ENCODE measurements at regions not wholly inside any gene's neighbourhood (a gene's known extent, or its start where the extent isn't known, plus 50 kb on each side); places are given as distances from the start of the nearest gene placed in this dataset.

- H3K27ac ChIP-seq: no peak overlapping the region
- no peaks in the 10 kb centered on the region for H3K36me3 ChIP-seq
- H3K9me3 ChIP-seq: no peaks in the 10 kb centered on the region
- no peak for DNase-seq
- WGBS, 4 donors: 34 to 56% (median 46%) methylated on average over 1 of the region's 1 CpG
- intact Hi-C loops (cut with DNase I): loop anchor here in 2 of 10 donors (5.0 to 10.0 kb wide), 3 partner anchors 42 to 139 kb away; no protein-coding TSS in a partner anchor
- H3K4me1 ChIP-seq: peaks cover 0 to 12% (median 0%) of the 10 kb centered on the region in 12 donors
- TF ChIP-seq CTCF (IDR thresholded peaks at IDR 0.05) (no peak), POLR2A (IDR thresholded peaks at IDR 0.05) (no peak)
- ATAC-seq: no peak
- no peaks in the 10 kb centered on the region for H3K27me3 ChIP-seq
- H3K4me3 ChIP-seq: no peak overlapping the region
These were observed 379.7 kb downstream of the TMEM38B start for GRCh38 chr9:106074006-106074405.

- Histone ChIP-seq H3K36me3 (no peaks in the 10 kb centered on the region), H3K4me1 (peaks cover 0 to 12% (median 0%) of the 10 kb centered on the region in 12 donors), H3K4me3 (no peak overlapping the region), H3K27ac (no peak overlapping the region), H3K27me3 (no peaks in the 10 kb centered on the region), H3K9me3 (no peaks in the 10 kb centered on the region)
- no peak for DNase-seq
- 61 to 76% (median 75%) methylated on average over 3 of the region's 3 CpGs for WGBS, 4 donors
- intact Hi-C loops (cut with DNase I): loop anchor here in 2 of 10 donors (10.0 kb wide), 2 partner anchors 51 to 141 kb away; no protein-coding TSS in a partner anchor
- TF ChIP-seq CTCF (IDR thresholded peaks at IDR 0.05) (no peak), POLR2A (IDR thresholded peaks at IDR 0.05) (no peak)
- ATAC-seq: no peak
These were observed 381.1 kb downstream of the TMEM38B start for GRCh38 chr9:106075236-106075959.

- peaks cover 0 to 12% (median 0%) of the 10 kb centered on the region in 12 donors for H3K4me1 ChIP-seq
- no peak for TF ChIP-seq CTCF (IDR thresholded peaks at IDR 0.05)
- no peak for TF ChIP-seq POLR2A (IDR thresholded peaks at IDR 0.05)
- ATAC-seq: no peak
- WGBS, 4 donors: 58 to 74% (median 72%) methylated on average over 1 of the region's 1 CpG
- H3K9me3 ChIP-seq: no peaks in the 10 kb centered on the region
- H3K27ac ChIP-seq: no peak overlapping the region
- no peaks in the 10 kb centered on the region for H3K27me3 ChIP-seq
- no peak overlapping the region for H3K4me3 ChIP-seq
- DNase-seq: no peak
- intact Hi-C loops (cut with DNase I): loop anchor here in 2 of 10 donors (10.0 kb wide), 2 partner anchors 51 to 141 kb away; no protein-coding TSS in a partner anchor
- H3K36me3 ChIP-seq: no peaks in the 10 kb centered on the region
These were observed 381.6 kb downstream of the TMEM38B start for GRCh38 chr9:106075960-106076327.

- no peak for DNase-seq
- TF ChIP-seq CTCF (IDR thresholded peaks at IDR 0.05) (no peak), POLR2A (IDR thresholded peaks at IDR 0.05) (no peak)
These were observed 382.4 kb downstream of the TMEM38B start for GRCh38 chr9:106076711-106077110.

More at GRCh38 chr9:106076711-106077110, 382.4 kb downstream of the TMEM38B start:
- no peak overlapping the region for H3K27ac ChIP-seq
- WGBS, 4 donors: 0 to 71% (median 60%) methylated on average over 1 of the region's 1 CpG
- no peak overlapping the region for H3K4me3 ChIP-seq
- H3K27me3 ChIP-seq: no peaks in the 10 kb centered on the region
- H3K36me3 ChIP-seq: no peaks in the 10 kb centered on the region
- intact Hi-C loops (cut with DNase I): loop anchor here in 2 of 10 donors (10.0 kb wide), 2 partner anchors 52 to 142 kb away; no protein-coding TSS in a partner anchor
- no peak for ATAC-seq
- H3K4me1 ChIP-seq: peaks cover 0 to 12% (median 0%) of the 10 kb centered on the region in 12 donors
- no peaks in the 10 kb centered on the region for H3K9me3 ChIP-seq

Data from heart left ventricle (tissue), 16 donors.